WTC11 (cell line): ENCODE measurements at regions not wholly inside any gene's neighbourhood (a gene's known extent, or its start where the extent isn't known, plus 50 kb on each side); places are given as distances from the start of the nearest gene placed in this dataset.

Experiments
- ATAC-seq: fragments of 200-7000 bp; cut with Tn5 transposase; 2 replicates; pipeline ENCODE4 v1.10.0; 2021; ENCODE audit warnings: mild to moderate bottlenecking, moderate library complexity
- CTCF ChIA-PET: fragments of 300-600 bp; sonication (Branson Sonifier 250); formaldehyde crosslinking; loops from one replicate; lab custom pipeline; 2021; ENCODE audit warnings: antibody characterized with exemption; lab: Charles Lee
- POLR2A ChIA-PET: fragments of 350-600 bp; sonication (Branson Sonifier 250); formaldehyde crosslinking; loops from one replicate; lab custom pipeline; 2021; ENCODE audit warnings: antibody characterized with exemption; lab: Charles Lee
- DNase-seq: peaks from one replicate; pipeline ENCODE4 v3.0.0; 2021; ENCODE audit warnings: low spot score
- H3K27ac Mint-ChIP-seq: 2 replicates; pipeline ENCODE4 v1.8.0; 2021; ENCODE audit warnings: mixed read lengths
- H3K27me3 Mint-ChIP-seq: 2 replicates; pipeline ENCODE4 v1.8.0; 2021; ENCODE audit warnings: low read depth, mild to moderate bottlenecking, moderate library complexity, mixed read lengths
- H3K36me3 Mint-ChIP-seq: 2 replicates; pipeline ENCODE4 v1.8.0; 2021; ENCODE audit warnings: mixed read lengths
- H3K4me1 Mint-ChIP-seq: 2 replicates; pipeline ENCODE4 v1.8.0; 2022; ENCODE audit warnings: mixed read lengths
- H3K4me3 Mint-ChIP-seq: 2 replicates; pipeline ENCODE4 v1.8.0; 2021; ENCODE audit warnings: mild to moderate bottlenecking, moderate library complexity, mixed read lengths
- H3K9me3 Mint-ChIP-seq: 2 replicates; pipeline ENCODE4 v1.8.0; 2021; ENCODE audit warnings: mixed read lengths
- CREB1 ChIP-seq: sonication (generic); formaldehyde crosslinking; IDR thresholded peaks from 2 replicates; pipeline ENCODE4 v1.8.0; 2023; ENCODE audit warnings: mild to moderate bottlenecking, missing genetic modification reagents
- EMX1 ChIP-seq: fragments of 250-450 bp; sonication (Bioruptor Pico); IDR thresholded peaks from 2 replicates; pipeline ENCODE4 v1.8.0; 2021; ENCODE audit warnings: mild to moderate bottlenecking
- ESRRA ChIP-seq: sonication (generic); formaldehyde crosslinking; IDR thresholded peaks from 2 replicates; pipeline ENCODE4 v1.8.1; 2022; ENCODE audit warnings: mild to moderate bottlenecking, missing genetic modification reagents, borderline replicate concordance
- MXD4 ChIP-seq: fragments of 250-450 bp; sonication (Bioruptor Pico); IDR thresholded peaks from 2 replicates; pipeline ENCODE4 v1.8.0; 2021; ENCODE audit warnings: mild to moderate bottlenecking, moderate library complexity, borderline replicate concordance
- NFE2L1 ChIP-seq: sonication (generic); formaldehyde crosslinking; IDR thresholded peaks from 2 replicates; pipeline ENCODE4 v1.8.1; 2023; ENCODE audit warnings: missing genetic modification reagents
- NFYB ChIP-seq: sonication (generic); formaldehyde crosslinking; conservative IDR thresholded peaks from 2 replicates; pipeline ENCODE4 v1.8.0; 2022; ENCODE audit warnings: low read depth, missing genetic modification reagents
- NR3C1 ChIP-seq: sonication (generic); formaldehyde crosslinking; conservative IDR thresholded peaks from 2 replicates; pipeline ENCODE4 v1.8.1; 2023; ENCODE audit warnings: low read depth, mild to moderate bottlenecking, missing genetic modification reagents
- OVOL2 ChIP-seq: fragments of 250-450 bp; sonication (Bioruptor Pico); IDR thresholded peaks from 2 replicates; pipeline ENCODE4 v1.9.0; 2021; ENCODE audit warnings: mild to moderate bottlenecking, borderline replicate concordance
- ZNF219 ChIP-seq: sonication (generic); formaldehyde crosslinking; IDR thresholded peaks from 2 replicates; pipeline ENCODE4 v1.8.0; 2023; ENCODE audit warnings: missing genetic modification reagents, mild to moderate bottlenecking, borderline replicate concordance
- ZNF232 ChIP-seq: sonication (generic); formaldehyde crosslinking; IDR thresholded peaks from 2 replicates; pipeline ENCODE4 v1.8.0; 2022; ENCODE audit warnings: mild to moderate bottlenecking, missing genetic modification reagents
- ZNF263 ChIP-seq: sonication (generic); formaldehyde crosslinking; IDR thresholded peaks from 2 replicates; pipeline ENCODE4 v1.8.1; 2022; ENCODE audit warnings: low read depth, mild to moderate bottlenecking, moderate library complexity, missing genetic modification reagents
- TF ChIP-seq, protein P1 (sequence below): sonication (generic); formaldehyde crosslinking; IDR thresholded peaks from 2 replicates; pipeline ENCODE4 v1.8.1; 2022; ENCODE audit warnings: mild to moderate bottlenecking, moderate library complexity, missing genetic modification reagents
- TF ChIP-seq, protein P2 (sequence below): sonication (generic); formaldehyde crosslinking; IDR thresholded peaks from 2 replicates; pipeline ENCODE4 v1.8.1; 2022; ENCODE audit warnings: missing genetic modification reagents, borderline replicate concordance
- TF ChIP-seq, protein P3 (sequence below): fragments of 250-450 bp; sonication (Bioruptor Pico); IDR thresholded peaks from 2 replicates; pipeline ENCODE4 v1.9.0; 2021; ENCODE audit warnings: mild to moderate bottlenecking
- TF ChIP-seq, protein P4 (sequence below): sonication (generic); formaldehyde crosslinking; IDR thresholded peaks from 2 replicates; pipeline ENCODE4 v1.8.1; 2023; ENCODE audit warnings: mild to moderate bottlenecking, missing genetic modification reagents, moderate library complexity
- TF ChIP-seq, protein P5 (sequence below): sonication (generic); formaldehyde crosslinking; IDR thresholded peaks from 2 replicates; pipeline ENCODE4 v1.8.1; 2022; ENCODE audit warnings: low read depth, missing genetic modification reagents, borderline replicate concordance
- TF ChIP-seq, protein P6 (sequence below): sonication (generic); formaldehyde crosslinking; IDR thresholded peaks from 2 replicates; pipeline ENCODE4 v1.8.1; 2023; ENCODE audit warnings: mild to moderate bottlenecking, missing genetic modification reagents
- TF ChIP-seq, protein P7 (sequence below): sonication (generic); formaldehyde crosslinking; IDR thresholded peaks from 2 replicates; pipeline ENCODE4 v1.8.0; 2022; ENCODE audit warnings: mild to moderate bottlenecking, missing genetic modification reagents
- TF ChIP-seq, protein P8 (sequence below): fragments of 250-450 bp; sonication (Bioruptor Pico); IDR thresholded peaks from 2 replicates; pipeline ENCODE4 v1.9.0; 2021; ENCODE audit warnings: moderate library complexity, mild to moderate bottlenecking, inconsistent platforms, borderline replicate concordance

DNA sequence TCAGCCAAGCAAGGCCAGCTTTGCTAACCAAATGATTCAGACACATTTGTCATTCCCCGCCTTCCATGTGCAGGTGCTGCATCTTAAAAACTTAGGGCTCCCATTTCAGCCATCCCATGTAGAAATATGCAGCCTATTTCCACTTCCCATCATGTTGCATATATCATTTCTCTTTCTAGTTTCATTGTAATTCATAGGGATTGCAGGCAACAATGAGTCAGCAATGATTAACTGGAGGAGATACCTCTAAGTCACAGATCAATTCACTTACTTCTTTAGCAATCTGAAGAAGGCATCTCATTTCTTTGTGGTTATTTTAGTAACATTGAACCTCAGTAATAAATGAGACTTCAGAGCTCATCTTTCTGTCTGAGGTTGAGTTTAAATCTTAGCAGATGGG lies 276.1 kb upstream of the PKDCC start:
- ATAC-seq, result no peak
- TF ChIP-seq, protein P1, sequence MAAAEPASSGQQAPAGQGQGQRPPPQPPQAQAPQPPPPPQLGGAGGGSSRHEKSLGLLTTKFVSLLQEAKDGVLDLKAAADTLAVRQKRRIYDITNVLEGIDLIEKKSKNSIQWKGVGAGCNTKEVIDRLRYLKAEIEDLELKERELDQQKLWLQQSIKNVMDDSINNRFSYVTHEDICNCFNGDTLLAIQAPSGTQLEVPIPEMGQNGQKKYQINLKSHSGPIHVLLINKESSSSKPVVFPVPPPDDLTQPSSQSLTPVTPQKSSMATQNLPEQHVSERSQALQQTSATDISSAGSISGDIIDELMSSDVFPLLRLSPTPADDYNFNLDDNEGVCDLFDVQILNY, result no peak
- TF ChIP-seq, protein P2, sequence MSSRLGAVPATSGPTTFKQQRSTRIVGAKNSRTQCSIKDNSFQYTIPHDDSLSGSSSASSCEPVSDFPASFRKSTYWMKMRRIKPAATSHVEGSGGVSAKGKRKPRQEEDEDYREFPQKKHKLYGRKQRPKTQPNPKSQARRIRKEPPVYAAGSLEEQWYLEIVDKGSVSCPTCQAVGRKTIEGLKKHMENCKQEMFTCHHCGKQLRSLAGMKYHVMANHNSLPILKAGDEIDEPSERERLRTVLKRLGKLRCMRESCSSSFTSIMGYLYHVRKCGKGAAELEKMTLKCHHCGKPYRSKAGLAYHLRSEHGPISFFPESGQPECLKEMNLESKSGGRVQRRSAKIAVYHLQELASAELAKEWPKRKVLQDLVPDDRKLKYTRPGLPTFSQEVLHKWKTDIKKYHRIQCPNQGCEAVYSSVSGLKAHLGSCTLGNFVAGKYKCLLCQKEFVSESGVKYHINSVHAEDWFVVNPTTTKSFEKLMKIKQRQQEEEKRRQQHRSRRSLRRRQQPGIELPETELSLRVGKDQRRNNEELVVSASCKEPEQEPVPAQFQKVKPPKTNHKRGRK (CRISPR knock-in tag), result no peak
- TF ChIP-seq ZNF219 (CRISPR knock-in tag), result no peak
- no peak for TF ChIP-seq ZNF263 (CRISPR knock-in tag)
- TF ChIP-seq, all 79 proteins: peak for 0
- Mint-ChIP-seq H3K36me3 (peaks cover 8% of the 10 kb centered on the region), H3K4me1 (peaks cover 19% of the 10 kb centered on the region), H3K9me3 (peaks cover 13% of the 10 kb centered on the region), H3K27me3 (no peaks in the 10 kb centered on the region), H3K27ac (no peak overlapping the region), H3K4me3 (no peak overlapping the region)
- no peak for DNase-seq
- CTCF ChIA-PET, result no interaction called here
- POLR2A ChIA-PET, result no interaction called here

DNA sequence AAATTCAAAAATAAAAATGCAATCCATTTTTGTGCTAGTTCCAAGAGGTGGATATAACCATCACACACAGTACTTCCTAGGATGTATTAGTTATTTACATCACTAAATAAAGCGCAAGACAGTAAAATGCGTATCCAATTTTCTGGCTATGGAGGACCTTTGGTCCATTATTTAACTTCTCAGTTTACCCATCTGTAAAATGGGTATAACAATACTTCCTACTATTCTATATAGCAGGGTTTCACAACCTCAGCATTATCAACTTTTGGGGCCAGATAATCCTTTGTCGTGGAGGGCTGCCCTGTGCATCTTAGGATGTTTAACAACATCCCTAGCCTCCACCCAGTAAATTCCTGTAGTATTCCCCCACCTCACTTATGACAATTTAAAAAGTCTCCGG lies 275.1 kb upstream of the PKDCC start:
- H3K4me1 Mint-ChIP-seq, result peaks cover 19% of the 10 kb centered on the region
- no peak overlapping the region for H3K4me3 Mint-ChIP-seq
- no peak for DNase-seq
- CTCF ChIA-PET, result no interaction called here
- no peak for ATAC-seq
- H3K27ac Mint-ChIP-seq, result no peak overlapping the region
- H3K36me3 Mint-ChIP-seq, result peaks cover 8% of the 10 kb centered on the region
- H3K9me3 Mint-ChIP-seq, result peaks cover 16% of the 10 kb centered on the region
- POLR2A ChIA-PET, result no interaction called here
- no peaks in the 10 kb centered on the region for H3K27me3 Mint-ChIP-seq
- TF ChIP-seq CREB1 (no peak), MXD4 (CRISPR knock-in tag) (no peak), ESRRA (CRISPR knock-in tag) (no peak), ZNF232 (no peak), NFE2L1 (CRISPR knock-in tag) (no peak), NR3C1 (no peak), OVOL2 (no peak), EMX1 (CRISPR knock-in tag) (no peak), NFYB (CRISPR knock-in tag) (no peak)
- TF ChIP-seq, protein P3, sequence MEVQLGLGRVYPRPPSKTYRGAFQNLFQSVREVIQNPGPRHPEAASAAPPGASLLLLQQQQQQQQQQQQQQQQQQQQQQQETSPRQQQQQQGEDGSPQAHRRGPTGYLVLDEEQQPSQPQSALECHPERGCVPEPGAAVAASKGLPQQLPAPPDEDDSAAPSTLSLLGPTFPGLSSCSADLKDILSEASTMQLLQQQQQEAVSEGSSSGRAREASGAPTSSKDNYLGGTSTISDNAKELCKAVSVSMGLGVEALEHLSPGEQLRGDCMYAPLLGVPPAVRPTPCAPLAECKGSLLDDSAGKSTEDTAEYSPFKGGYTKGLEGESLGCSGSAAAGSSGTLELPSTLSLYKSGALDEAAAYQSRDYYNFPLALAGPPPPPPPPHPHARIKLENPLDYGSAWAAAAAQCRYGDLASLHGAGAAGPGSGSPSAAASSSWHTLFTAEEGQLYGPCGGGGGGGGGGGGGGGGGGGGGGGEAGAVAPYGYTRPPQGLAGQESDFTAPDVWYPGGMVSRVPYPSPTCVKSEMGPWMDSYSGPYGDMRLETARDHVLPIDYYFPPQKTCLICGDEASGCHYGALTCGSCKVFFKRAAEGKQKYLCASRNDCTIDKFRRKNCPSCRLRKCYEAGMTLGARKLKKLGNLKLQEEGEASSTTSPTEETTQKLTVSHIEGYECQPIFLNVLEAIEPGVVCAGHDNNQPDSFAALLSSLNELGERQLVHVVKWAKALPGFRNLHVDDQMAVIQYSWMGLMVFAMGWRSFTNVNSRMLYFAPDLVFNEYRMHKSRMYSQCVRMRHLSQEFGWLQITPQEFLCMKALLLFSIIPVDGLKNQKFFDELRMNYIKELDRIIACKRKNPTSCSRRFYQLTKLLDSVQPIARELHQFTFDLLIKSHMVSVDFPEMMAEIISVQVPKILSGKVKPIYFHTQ (CRISPR knock-in tag), result no peak
- TF ChIP-seq, protein P4, sequence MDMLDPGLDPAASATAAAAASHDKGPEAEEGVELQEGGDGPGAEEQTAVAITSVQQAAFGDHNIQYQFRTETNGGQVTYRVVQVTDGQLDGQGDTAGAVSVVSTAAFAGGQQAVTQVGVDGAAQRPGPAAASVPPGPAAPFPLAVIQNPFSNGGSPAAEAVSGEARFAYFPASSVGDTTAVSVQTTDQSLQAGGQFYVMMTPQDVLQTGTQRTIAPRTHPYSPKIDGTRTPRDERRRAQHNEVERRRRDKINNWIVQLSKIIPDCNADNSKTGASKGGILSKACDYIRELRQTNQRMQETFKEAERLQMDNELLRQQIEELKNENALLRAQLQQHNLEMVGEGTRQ, result no peak
- TF ChIP-seq, protein P5, sequence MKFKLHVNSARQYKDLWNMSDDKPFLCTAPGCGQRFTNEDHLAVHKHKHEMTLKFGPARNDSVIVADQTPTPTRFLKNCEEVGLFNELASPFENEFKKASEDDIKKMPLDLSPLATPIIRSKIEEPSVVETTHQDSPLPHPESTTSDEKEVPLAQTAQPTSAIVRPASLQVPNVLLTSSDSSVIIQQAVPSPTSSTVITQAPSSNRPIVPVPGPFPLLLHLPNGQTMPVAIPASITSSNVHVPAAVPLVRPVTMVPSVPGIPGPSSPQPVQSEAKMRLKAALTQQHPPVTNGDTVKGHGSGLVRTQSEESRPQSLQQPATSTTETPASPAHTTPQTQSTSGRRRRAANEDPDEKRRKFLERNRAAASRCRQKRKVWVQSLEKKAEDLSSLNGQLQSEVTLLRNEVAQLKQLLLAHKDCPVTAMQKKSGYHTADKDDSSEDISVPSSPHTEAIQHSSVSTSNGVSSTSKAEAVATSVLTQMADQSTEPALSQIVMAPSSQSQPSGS (CRISPR knock-in tag), result no peak
- TF ChIP-seq, protein P6, sequence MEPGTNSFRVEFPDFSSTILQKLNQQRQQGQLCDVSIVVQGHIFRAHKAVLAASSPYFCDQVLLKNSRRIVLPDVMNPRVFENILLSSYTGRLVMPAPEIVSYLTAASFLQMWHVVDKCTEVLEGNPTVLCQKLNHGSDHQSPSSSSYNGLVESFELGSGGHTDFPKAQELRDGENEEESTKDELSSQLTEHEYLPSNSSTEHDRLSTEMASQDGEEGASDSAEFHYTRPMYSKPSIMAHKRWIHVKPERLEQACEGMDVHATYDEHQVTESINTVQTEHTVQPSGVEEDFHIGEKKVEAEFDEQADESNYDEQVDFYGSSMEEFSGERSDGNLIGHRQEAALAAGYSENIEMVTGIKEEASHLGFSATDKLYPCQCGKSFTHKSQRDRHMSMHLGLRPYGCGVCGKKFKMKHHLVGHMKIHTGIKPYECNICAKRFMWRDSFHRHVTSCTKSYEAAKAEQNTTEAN (CRISPR knock-in tag), result no peak
- TF ChIP-seq, protein P7, sequence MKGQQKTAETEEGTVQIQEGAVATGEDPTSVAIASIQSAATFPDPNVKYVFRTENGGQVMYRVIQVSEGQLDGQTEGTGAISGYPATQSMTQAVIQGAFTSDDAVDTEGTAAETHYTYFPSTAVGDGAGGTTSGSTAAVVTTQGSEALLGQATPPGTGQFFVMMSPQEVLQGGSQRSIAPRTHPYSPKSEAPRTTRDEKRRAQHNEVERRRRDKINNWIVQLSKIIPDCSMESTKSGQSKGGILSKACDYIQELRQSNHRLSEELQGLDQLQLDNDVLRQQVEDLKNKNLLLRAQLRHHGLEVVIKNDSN (CRISPR knock-in tag), result no peak
- TF ChIP-seq, protein P1, result no peak
- TF ChIP-seq, protein P8, sequence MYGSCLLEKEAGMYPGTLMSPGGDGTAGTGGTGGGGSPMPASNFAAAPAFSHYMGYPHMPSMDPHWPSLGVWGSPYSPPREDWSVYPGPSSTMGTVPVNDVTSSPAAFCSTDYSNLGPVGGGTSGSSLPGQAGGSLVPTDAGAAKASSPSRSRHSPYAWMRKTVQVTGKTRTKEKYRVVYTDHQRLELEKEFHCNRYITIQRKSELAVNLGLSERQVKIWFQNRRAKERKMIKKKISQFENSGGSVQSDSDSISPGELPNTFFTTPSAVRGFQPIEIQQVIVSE (CRISPR knock-in tag), result no peak
